DOHH2 (cell line): ENCODE measurements at regions not wholly inside any gene's neighbourhood (a gene's known extent, or its start where the extent isn't known, plus 50 kb on each side); places are given as distances from the start of the nearest gene placed in this dataset.

Experiments used
- CTCF ChIP-seq: fragments of 200-600 bp; sonication (generic); IDR thresholded peaks from one replicate; pipeline ENCODE4 v1.5.1; 2014; ENCODE audit warnings: antibody characterized with exemption, mild to moderate bottlenecking, low read depth, low read length; ENCODE audit not compliant: poor library complexity, severe bottlenecking
- EZH2phosphoT487 ChIP-seq: fragments of 200-600 bp; sonication (generic); IDR thresholded peaks from 2 replicates; pipeline ENCODE4 v1.6.1; 2017; ENCODE audit warnings: borderline replicate concordance, mild to moderate bottlenecking, antibody characterized with exemption, low read length, moderate library complexity, mixed read lengths

GRCh38 chr7:136061433-136061832 lies 84.3 kb upstream of the MTPN start:
- no peak for TF ChIP-seq CTCF
- no peak for TF ChIP-seq EZH2phosphoT487
